NCI-H1105 (cell line): ENCODE measurements at regions not wholly inside any gene's neighbourhood (a gene's known extent, or its start where the extent isn't known, plus 50 kb on each side); places are given as distances from the start of the nearest gene placed in this dataset.
"Not testable (repeated sequence)": the region's sequence is repeated elsewhere in the genome, so short reads cannot be mapped to it uniquely, and the experiment has no call there.

Source experiments
- DNase-seq: peaks from one replicate; lab custom pipeline; 2025; lab: John Stamatoyannopoulos, UW

DNA sequence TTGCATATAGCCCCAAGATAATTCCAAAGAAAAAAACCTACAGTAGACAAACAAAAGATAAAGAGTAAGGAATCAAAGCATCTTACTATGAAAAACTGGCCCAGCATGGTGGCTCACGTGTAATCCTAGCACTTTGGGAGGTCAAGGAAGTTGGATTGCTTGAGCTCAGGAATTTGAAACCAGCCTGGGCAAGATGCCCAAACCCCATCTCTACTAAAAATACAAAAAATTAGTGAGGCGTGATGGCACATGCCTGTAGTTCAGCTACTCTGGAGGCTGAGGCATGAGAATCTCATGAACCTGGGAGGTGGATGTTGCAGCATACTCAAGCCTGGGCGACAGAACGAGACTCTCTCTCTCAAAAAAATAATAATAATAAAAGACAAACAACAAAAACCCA is 764.7 kb upstream of the KIF2B start:
- DNase-seq = no peak

DNA sequence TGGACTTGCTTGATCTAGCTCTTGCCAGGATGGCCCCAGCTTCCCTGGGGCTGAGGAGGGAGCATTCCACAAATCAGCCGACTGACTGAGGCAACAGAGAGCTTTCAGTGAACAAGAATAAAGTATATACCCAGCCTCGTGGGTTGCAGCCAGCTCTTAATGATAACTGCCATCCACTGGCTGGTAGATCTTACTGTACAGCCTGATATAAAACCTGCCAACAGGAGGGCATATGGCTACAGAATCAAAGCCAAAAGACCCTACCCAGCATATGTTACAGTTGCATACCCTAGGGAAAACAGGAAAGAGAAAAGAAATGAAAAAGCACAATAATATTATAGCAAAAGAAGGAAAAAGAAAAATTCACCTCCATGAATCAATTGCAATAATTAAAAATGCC is 775.9 kb upstream of the KIF2B start:
- DNase-seq = no peak

DNA sequence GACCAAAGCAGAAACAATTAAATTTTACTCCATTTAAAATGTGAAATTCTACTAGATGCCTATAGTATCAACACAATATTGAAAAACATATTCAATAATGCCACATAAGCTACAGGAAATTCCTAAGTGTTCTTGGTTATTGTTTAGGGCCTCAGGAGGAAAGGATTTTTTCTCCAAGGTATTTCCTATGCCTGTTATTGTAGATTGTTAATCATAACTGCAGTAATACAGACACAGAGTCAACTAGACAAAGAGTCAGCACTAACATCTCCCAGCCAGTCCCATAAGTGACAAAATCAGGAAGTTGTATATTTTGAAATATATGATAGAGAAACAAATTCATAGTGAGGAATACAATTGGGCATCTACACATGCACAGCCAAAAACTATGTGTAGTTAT is 782.7 kb upstream of the KIF2B start:
- no peak for DNase-seq

DNA sequence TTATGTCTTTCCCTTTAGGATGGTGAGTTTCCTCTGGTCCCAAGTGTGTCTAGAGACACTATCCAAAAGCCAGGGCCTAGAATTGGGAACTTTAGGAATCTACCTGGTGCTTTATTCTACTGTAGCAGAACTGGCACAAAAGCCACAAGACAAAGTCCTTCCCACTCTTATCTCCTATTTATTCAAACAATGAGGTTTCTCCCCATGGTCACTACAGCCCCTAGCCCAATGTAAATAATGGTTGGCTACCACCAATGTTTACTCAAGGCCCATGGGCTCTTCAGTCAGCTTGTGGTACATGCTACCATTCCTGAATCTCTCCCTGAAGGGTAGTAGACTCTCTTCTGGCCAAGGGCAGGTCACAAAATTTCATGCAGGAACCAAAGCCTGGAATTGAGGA is 789.4 kb upstream of the KIF2B start:
- no peak for DNase-seq

DNA sequence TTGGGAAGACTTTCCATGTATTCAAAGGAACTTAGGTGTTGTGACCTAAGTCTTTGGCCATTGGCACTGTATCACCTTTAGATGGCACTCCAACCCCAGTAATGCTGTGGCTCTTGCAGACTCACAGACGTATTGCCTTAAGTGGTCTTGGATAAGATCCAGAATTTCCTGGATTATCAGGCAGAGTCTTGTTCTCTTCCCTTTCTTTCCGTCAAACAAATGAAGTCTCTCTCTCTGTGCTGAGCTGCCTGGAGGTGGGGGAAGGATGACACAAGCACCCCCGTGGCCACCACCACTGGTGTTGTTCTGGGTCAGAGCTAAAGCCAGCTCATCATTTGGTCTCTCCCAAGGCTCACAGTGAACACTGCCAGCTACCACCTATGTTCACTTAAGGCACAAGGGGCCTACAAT is 789.9 kb upstream of the KIF2B start:
- peak; percentile 82 for DNase-seq

DNA sequence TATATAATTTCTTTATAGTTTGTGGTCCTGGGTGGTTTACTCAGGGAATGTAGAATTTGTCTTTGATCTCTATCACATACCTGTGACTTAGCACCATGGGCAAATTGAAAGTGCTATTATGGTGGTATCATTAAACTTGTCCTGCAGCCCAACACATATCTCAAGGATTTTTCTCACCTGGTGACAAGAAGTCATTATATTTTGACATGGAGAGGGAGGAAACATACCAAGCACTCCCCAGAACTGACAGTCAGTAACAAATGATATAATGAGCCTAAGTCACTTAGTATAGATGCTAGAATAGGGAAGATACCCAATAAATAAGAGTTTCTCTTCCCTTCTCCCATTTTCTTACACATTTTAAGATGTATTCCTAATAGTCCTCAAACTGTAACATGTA is 805.5 kb upstream of the KIF2B start:
- no peak for DNase-seq

DNA sequence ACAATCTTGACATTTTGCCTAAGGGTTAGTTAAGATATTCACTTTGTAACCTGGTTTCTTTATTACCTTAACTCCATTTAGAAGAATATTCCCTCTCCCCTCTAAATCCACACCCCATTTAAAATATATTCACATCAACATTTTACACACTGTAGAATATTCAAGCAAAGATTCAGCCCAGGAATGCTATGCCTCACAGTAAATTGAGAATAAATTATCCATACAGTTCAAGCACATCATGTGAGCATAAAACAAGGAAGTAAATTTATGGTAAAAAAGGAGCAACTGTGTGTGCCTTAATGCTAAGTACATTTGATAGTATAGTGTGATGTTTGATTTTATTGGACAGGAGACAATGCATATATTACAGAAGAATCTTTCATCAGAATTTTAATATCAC is 806.6 kb upstream of the KIF2B start:
- no peak for DNase-seq

DNA sequence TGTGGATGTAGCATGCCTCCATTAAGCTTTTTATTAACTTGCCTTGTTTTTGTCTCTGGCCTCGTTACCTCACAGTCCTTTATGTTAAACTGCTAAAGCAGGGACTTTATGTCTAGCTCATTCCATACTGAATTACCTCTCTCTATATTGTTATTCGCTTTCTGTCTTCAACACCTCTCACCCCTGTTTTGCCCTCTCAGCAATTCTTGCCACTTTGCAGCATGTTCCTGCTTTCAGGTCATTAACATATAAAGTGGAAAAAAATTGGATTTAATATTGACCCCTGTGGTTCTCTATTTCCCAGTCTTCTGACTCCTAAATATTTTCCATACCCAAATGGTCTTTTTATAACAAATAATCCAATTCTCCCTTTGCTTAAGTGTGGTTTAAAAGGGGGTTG is 810.4 kb upstream of the KIF2B start:
- no peak for DNase-seq

DNA sequence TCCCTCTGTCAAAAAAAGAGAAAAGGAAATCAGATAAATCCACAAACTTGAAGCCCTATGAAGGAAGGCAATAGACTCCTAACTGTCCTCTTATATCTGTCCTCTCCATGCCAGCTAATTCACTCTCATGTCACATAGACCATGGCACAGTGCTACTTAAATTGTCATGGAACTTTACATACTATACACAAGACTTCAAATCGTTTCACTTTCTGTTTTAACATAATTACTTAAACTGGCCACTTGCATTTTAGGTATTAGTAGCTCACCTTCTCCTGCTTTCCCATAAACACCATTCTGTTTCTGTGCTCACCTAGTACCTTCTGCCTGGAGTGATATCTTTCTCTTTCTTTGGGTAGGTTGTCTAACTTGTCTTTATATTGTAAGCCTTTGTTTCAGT is 816.7 kb upstream of the KIF2B start:
- no peak for DNase-seq

DNA sequence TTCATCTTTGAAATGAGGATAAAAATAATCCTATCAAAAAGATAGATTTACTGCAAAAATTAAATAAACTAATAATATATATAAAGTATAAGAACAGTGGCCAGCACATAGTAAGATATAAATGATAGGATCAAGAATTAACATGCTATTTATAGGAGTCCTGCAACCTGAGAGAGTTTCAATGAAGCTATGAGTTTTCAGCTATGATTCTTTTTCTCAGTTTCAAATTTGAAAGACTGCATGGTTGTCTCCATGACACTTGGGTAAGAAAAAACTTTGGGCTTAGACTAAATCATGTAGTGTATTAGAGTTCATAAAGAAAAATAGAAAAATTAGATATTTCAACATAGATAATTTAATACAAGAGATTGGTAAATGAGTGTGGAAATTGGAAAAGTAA is 817.8 kb upstream of the KIF2B start:
- DNase-seq = no peak

DNA sequence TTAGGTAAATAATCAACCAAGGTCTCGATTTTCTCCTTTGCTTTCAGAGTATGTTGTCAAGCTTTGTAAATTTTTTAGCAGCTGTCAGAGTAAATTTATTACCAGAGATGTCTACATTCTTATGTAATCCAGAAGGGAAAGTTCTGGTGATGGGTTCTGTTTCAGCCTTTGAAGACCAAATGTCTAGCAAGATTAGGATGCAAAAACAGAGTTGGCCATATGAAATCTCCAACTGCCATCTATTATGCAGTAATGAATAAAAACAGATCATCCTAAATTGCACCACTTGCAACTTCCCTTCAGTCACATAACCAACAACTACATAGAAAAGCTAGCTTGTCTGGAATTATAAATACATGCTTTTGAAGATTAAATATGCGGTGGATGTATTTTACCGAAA is 826.8 kb upstream of the KIF2B start:
- no peak for DNase-seq

DNA sequence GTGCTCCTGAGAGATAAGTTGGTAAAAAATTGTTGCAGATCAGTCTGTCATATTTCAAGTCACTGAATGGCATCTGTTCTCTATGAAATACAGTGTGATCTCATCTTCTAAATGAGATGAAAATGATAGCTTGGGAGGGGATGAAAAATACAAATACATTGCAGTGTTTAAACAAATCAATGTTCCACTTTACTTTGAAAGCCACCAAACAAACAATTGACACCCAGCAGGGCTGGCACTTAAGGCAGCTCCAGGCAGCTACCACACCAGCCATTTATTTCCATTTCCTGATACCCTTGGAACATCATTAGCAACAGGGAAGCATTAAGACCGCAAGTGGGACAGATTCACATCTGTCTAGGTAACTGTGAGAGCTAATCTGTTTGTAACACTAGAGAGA is 827.6 kb upstream of the KIF2B start:
- no peak for DNase-seq

DNA sequence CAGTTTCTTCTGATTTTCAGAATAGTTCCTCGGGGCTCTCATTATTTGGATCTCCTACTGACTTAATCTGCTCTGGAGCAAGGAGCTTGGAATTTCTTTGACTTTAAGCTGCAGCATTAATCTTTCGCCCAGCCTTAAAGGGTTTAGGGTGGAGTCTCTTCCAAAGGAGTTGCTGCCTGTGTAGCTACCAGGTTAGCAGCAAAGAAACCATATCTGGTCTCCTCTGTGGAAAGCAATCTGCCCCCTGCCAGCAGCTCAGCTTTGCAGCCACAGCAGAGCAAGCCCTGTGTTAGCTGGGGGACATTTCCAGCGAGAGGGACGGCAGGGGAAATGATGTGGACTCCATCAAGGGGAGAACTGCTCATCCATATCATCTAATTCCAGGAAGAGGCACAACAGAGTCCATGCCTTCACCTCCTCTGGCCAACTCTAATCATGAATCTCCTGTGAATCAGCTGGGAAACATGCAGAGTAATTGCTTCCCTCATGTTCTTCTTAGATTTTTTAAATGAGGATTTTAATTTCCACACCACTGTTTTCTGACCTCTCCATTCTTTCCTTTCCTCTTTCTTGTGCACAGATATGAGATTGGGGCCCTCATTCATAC is 827.6 kb upstream of the CA10 start:
- DNase-seq = no peak

DNA sequence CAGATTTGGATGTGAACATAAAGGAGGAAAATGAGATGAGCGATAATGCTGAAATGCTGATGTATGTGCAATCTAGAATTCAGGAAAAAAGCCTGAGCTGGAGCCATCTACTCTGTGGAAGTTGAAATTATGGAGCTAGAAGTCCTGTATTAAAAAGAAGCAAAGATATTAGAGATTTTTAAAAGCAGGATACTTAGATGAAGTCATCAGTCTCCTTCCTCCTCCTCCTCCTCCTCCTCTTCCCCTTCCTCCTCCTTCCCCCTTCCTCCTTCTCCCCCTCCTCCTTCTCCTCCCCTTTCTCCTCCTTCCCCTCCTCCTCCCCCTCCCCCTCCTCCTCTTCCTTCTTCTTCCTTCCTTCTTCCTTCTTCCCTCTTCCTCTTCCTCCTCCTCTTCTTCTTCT is 823.8 kb upstream of the CA10 start:
- DNase-seq = no peak

DNA sequence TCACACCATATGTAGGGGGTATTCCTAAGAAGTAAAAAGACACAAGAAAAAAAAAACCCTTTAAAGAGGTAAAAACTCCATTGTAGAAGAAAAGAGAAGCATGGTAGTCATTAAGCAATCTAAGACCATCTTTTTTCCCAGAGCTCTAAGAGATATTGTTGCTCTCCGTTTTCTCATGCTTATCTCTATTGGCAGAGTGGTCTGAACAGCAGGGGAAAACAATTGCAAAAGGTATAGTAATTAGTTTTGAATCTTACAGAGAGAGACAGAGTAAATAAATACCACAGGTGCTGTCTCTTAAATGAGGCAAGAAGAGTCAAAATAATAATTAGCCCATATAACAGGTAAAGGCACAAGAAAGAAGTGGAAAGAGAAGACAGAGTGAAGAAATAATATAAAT is 821.4 kb upstream of the CA10 start:
- DNase-seq = no peak

DNA sequence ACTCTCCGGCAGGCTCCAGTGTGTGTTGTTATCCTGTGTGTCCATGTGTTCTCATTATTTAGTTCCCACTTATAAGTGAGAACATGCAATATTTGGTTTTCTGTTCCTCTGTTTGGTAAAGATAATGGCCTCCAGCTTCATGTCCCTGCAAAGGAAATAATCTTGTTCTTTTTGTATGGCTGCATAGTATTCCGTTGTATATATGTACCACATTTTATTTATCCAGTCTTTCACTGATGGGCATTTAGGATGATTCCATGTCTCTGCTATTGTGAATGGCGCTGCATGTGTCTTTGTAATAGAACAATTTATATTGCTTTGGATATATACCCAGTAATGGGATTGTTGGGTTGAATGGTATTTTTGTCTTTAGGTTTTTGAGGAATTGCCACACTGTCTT is 807.3 kb upstream of the CA10 start:
- DNase-seq = no peak

DNA sequence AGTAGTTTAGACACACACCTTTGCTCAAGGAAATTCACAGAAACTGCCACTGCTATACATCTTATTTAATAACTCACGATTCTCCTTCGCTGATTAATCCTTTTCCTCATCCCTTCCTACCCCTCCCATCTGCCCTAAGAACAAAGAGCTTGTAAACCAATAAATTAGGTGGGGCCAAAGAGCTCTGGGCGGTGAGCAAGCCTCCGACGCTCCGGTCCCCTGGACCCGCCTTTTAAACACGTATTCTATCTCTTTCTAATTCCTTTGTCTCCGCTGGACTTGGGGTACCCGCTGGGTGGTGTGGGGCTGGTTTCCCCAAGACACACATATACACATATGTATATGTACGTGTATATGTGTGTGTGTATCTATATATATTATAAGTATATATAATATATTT is 803.2 kb upstream of the CA10 start:
- not testable (repeated sequence) for DNase-seq

DNA sequence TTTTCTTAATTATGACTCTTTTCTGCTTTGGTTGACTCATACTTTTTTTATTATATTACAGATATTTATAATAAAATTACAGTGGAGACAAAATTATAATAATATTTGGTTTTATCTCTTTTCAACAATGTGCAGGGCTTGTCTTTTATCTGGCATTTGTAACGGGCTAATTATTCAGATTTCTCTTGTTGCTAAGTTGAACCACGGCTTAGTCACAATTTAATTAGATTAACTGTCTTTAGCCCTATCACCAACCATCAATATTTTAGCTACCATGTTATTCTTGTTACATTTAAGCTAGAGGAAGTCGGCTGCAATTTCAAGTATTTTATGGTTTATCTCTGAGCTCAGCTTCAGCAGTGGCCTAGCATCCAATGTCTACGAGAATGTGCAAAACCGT is 798.9 kb upstream of the CA10 start:
- DNase-seq = no peak

DNA sequence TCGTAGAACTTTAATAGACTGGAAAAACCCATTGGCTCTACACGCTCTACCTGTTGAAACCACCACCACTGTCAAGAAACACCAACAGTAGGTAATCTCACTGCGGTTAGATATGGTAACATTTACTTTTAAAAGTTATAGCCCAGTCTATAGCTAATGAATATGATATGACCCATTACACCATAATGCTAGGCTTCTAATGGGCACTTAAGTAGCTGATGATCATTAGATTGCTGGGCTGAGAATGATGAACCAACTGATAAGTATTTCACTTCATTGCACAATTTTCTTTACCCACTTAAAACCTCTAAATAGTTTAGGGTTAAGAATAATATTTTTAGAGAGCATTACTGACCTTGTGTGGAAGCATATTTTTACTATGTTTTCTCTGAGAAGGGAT is 788.9 kb upstream of the CA10 start:
- no peak for DNase-seq

DNA sequence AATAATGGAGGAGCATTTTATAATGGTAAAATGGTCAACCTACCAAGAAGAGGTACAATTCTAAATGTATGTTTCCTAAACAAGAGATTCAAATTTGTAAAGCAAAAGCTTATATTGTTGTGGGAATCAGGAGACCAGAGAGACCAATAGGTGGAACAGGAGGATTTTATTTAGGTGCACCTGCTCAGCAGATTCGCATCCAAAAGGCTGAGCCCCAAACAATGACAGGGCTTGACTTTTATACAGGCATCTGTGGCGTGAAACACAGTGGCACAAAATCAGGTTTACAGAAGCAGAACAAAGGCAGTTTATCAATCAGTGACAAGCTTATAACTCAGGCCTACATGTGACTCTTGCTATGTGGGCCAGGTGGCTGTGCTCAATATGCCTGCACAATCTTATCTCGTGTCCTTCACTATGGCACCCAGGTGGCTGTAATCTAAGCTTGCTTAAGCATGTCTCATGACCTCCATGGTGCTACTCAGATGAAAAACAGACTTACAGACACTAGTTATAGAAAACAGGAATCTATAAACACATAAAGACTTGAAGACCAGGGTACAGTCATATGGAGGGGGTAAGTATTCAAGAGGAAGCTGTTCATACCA is 780.2 kb upstream of the CA10 start:
- DNase-seq = no peak

DNA sequence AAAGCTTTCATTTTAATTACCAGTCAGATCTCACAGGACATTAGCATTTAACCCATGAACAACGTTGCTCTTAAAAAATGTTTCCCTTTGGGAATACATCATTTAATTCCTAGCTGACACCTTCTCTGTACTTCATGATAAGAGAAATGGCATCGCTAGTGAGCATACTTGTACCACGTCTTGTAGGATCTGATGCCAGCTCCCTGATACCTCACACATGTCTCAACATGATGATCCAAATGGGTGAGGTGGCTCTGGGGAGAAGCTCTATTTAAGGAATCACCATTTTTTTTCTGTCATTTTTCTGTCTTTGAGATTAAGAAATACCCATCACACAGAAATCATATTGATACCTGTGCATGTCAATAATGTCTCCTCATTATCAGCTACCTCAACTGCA is 772.1 kb upstream of the CA10 start:
- no peak for DNase-seq

DNA sequence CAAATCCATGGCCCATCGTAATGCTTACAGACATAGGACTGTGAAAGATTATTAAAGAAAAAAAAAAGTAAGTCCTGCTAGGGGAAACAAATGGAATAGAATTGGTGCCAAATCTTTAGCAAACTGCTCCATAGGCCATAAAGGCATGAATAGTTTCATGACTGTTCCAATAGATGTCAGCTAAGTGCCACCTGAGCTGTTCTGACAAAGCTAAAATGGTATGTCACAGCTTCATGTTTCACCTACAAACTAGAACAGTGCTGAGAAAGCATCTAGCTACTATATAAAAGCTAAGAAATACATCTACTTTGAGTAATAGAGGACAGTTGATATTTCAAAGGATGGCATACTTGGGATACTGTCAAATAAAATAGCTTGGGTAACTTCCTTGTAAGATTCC is 771.6 kb upstream of the CA10 start:
- DNase-seq = no peak

DNA sequence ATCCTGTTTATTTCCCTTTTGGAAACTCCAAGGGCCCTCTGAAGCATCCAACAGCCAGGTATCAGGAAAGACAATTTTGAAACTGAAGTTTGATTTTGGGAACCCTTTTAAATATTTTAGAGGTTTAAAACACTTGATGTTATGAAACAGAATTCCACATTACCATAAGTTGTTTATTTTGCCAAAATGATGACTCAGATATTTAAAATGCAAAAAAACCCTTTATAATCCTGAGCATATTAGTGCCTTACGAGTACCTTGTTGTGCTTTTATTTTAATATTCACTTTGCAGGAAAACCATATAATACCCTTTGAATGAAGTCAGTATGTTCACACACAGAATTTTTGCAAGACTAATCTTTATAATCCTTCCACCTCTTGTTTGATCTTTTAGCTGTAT is 765.1 kb upstream of the CA10 start:
- no peak for DNase-seq

DNA sequence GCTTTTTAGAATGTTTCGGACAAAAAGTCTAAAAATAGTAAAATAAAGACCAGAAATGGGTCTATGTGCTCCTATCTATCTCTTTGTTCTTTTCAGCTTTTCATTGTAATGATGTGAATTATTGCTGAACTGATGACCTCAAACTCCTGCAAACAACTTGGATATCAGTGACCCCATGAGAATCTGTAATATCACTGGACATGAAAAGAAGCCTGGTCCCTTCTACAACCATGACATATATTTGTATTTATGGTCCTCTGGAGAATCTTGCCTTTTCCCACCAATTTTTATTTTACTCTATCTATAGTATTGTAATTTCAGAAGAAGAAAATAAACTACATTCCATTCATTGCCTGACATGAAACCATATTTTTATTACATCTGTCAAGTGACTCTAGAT is 740.7 kb upstream of the CA10 start:
- no peak for DNase-seq

DNA sequence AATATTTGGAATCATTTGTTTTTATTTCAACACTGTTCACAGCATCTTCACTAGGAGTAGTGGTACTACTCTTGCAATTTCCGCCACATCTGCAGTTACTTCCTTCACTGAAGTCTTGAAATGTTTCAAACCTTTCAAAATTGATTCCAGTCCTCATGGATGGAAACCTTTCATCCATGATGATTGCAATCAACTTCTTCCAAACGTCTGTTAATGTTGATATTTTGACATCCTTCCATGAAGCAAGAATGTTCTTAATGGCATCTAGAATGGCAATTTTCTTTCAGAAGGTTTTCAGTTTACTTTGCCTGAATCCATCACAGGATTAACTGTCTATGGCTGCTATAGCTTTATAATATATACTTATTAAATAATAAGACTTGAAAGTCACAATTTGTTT is 736.8 kb upstream of the CA10 start:
- DNase-seq = no peak
